Endothelial cell of umbilical vein (primary cell): ENCODE measurements at regions not wholly inside any gene's neighbourhood (a gene's known extent, or its start where the extent isn't known, plus 50 kb on each side); places are given as distances from the start of the nearest gene placed in this dataset.

Experiments used
- BruUV-seq: library from RNA; stranded (reverse); fragments of 400-500 nt; replicated peaks from 2 replicates; lab custom pipeline; 2021; lab: Mats Ljungman, UMichigan
- CTCF ChIA-PET: fragments of 300-600, 350-600 bp; sonication (Branson Sonifier 250); formaldehyde crosslinking; loops from one replicate; lab custom pipeline; 2021; ENCODE audit warnings: antibody characterized with exemption, inconsistent platforms; lab: Charles Lee
- POLR2A ChIA-PET: fragments of 300-600, 350-600 bp; sonication (Branson Sonifier 250); formaldehyde crosslinking; loops from one replicate; lab custom pipeline; 2021; ENCODE audit warnings: antibody characterized with exemption, inconsistent platforms; lab: Charles Lee
- DNase-seq: peaks from one replicate; pipeline ENCODE4 v3.0.0-alpha.2; 2011; ENCODE audit warnings: low read depth, low spot score
- FAIRE-seq: peaks from 2 replicates; lab custom pipeline; 2011; peaks lifted over from hg19 to GRCh38; lab: Jason Lieb, UNC
- H2AFZ ChIP-seq: 2 replicates; pipeline ENCODE4 v1.6.0; 2012; ENCODE audit warnings: low read depth, low read length, control low read depth, inconsistent platforms
- H3K27ac ChIP-seq: 2 replicates; pipeline ENCODE4 v1.5.1; 2011; ENCODE audit warnings: low read depth, mild to moderate bottlenecking, control low read depth, low read length, moderate library complexity; ENCODE audit not compliant: insufficient read depth
- H3K27me3 ChIP-seq, 2 experiments: 2 replicates each; pipeline versions ENCODE4 v1.6.0 to v1.6.1; 2011; ENCODE audit warnings: low read length in 2 of 2, mixed read lengths in 1 of 2; ENCODE audit not compliant: control insufficient read depth in 2 of 2, insufficient read depth in 2 of 2
- H3K36me3 ChIP-seq, 2 experiments: 2 replicates in 1 of 2; 3 replicates in 1 of 2; pipeline ENCODE4 v1.5.1; 2011; ENCODE audit warnings: low read length in 2 of 2, mild to moderate bottlenecking in 1 of 2, moderate library complexity in 1 of 2; ENCODE audit not compliant: control insufficient read depth in 2 of 2, insufficient read depth in 2 of 2; ENCODE audit errors: extremely low read depth in 1 of 2
- H3K4me1 ChIP-seq: 3 replicates; pipeline ENCODE4 v1.5.1; 2011; ENCODE audit warnings: mild to moderate bottlenecking, low read length; ENCODE audit not compliant: control insufficient read depth, insufficient read depth; ENCODE audit errors: extremely low read depth
- H3K4me2 ChIP-seq: 2 replicates; pipeline ENCODE4 v1.6.1; 2011; ENCODE audit warnings: low read length, control low read depth, mixed read lengths; ENCODE audit not compliant: insufficient read depth
- H3K4me3 ChIP-seq, 3 experiments: fragments of 200-600 bp in 1 of 3; sonication (generic), shearing (Covaris generic) in 1 of 3; replicated peaks in 1 of 3; 2 replicates each; pipeline ENCODE4 v1.5.1; 2011 to 2016; ENCODE audit warnings: control low read depth in 3 of 3, low read length in 3 of 3, mild to moderate bottlenecking in 2 of 3, inconsistent platforms in 1 of 3, low read depth in 1 of 3, moderate library complexity in 1 of 3; ENCODE audit not compliant: insufficient read depth in 1 of 3
- H3K79me2 ChIP-seq: 2 replicates; pipeline ENCODE4 v1.6.0; 2012; ENCODE audit warnings: low read length, inconsistent platforms; ENCODE audit not compliant: control insufficient read depth, insufficient read depth
- H3K9ac ChIP-seq: replicated peaks from 2 replicates; pipeline ENCODE3; 2011; ENCODE audit warnings: low read length, control low read depth; ENCODE audit not compliant: insufficient read depth; ENCODE audit errors: extremely low read depth
- H3K9me1 ChIP-seq: replicated peaks from 3 replicates; pipeline ENCODE4 v1.6.0; 2011; ENCODE audit warnings: mild to moderate bottlenecking, low read length; ENCODE audit not compliant: control insufficient read depth, insufficient read depth; ENCODE audit errors: extremely low read depth
- H3K9me3 ChIP-seq: replicated peaks from 2 replicates; pipeline ENCODE4 v1.5.1; 2012; ENCODE audit warnings: low read length, inconsistent platforms; ENCODE audit not compliant: control insufficient read depth, insufficient read depth
- H4K20me1 ChIP-seq: replicated peaks from 2 replicates; pipeline ENCODE3; 2011; ENCODE audit warnings: mild to moderate bottlenecking, low read length; ENCODE audit not compliant: control insufficient read depth, insufficient read depth; ENCODE audit errors: extremely low read depth
- CTCF ChIP-seq, 2 donors: IDR thresholded peaks; 1 replicate in 1 of 2; 2 replicates in 1 of 2; pipeline ENCODE4 v1.5.1; 2011; ENCODE audit warnings: low read length in 2 of 2, mild to moderate bottlenecking in 2 of 2, moderate library complexity in 2 of 2, control low read depth in 1 of 2, inconsistent platforms in 1 of 2, low read depth in 1 of 2; ENCODE audit not compliant: insufficient read depth in 1 of 2; ENCODE audit errors: extremely low read depth in 1 of 2
- EZH2 ChIP-seq: IDR thresholded peaks from 2 replicates; pipeline ENCODE4 v1.6.1; 2012; ENCODE audit warnings: borderline replicate concordance, low read depth, mild to moderate bottlenecking, moderate library complexity, low read length, inconsistent platforms; ENCODE audit not compliant: severe bottlenecking
- FOS ChIP-seq: IDR thresholded peaks from 2 replicates; pipeline ENCODE4 v1.6.1; 2011; ENCODE audit warnings: mild to moderate bottlenecking, low read length, moderate library complexity, borderline replicate concordance; ENCODE audit not compliant: insufficient read depth
- GATA2 ChIP-seq: IDR thresholded peaks from 2 replicates; pipeline ENCODE4 v1.7.0; 2011; ENCODE audit warnings: low read depth, mild to moderate bottlenecking, moderate library complexity, mixed read lengths, low read length; ENCODE audit not compliant: insufficient read length, insufficient read depth
- JUN ChIP-seq: IDR thresholded peaks from 2 replicates; pipeline ENCODE4 v1.6.1; 2011; ENCODE audit warnings: borderline replicate concordance, low read depth; ENCODE audit not compliant: insufficient read length, insufficient read depth
- MYC ChIP-seq: IDR thresholded peaks from one replicate; pipeline ENCODE4 v1.6.1; 2011; ENCODE audit warnings: mild to moderate bottlenecking, low read depth, low read length
- POLR2A ChIP-seq: IDR thresholded peaks from 2 replicates; pipeline ENCODE4 v1.6.1; 2012; ENCODE audit warnings: low read depth, mild to moderate bottlenecking, control low read depth, low read length
- POLR2AphosphoS5 ChIP-seq: IDR thresholded peaks from 2 replicates; pipeline ENCODE4 v1.6.1; 2012; ENCODE audit warnings: low read depth, mild to moderate bottlenecking, control low read depth, low read length, moderate library complexity; ENCODE audit not compliant: insufficient read depth
- dilution Hi-C: fragments of 300-500 bp; cut with MboI; formaldehyde crosslinking; loops from one replicate; pipeline ENCODE4 v1.15.0; 2019; ENCODE audit warnings: low sequenced_read_pairs; ENCODE audit not compliant: extremely low pct_ligation_motif_present
- intact Hi-C: fragments of 100-400 bp; cut with micrococcal nuclease; formaldehyde crosslinking; loops from one replicate; pipeline ENCODE4 v1.10.0; 2022
- TF ChIP-seq, protein P1 (sequence below): IDR thresholded peaks from 2 replicates; pipeline ENCODE4 v1.6.1; 2011; ENCODE audit not compliant: insufficient read depth, insufficient read length

DNA sequence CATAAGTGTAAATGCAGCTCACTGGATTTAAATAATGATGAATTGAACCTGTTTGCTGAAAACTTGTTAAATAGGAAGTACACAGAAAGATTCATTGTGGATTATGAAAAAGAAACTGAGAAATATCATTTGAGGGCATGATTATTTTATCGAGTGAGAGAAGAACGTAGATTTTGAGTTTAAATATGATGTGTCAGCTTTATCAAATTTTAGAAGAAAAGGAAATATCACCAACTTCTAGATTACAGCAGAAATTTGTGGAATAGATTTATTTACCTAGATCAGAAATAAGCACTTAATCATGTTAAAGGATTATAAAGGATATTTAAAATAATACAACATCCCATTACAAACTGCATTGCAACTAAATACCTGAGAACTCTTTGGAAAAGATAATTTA is 315.5 kb downstream of the ZPLD1 start:
- no peak for DNase-seq
- POLR2A ChIA-PET, result no interaction called here
- H3K4me3 ChIP-seq, result no peak overlapping the region
- FAIRE-seq, result no peak
- no peak overlapping the region for H3K9ac ChIP-seq
- H3K27ac ChIP-seq, result no peak overlapping the region
- H3K27me3 ChIP-seq, result no peaks in the 10 kb centered on the region
- no peak overlapping the region for H2AFZ ChIP-seq
- CTCF ChIA-PET, result no interaction called here
- H3K4me2 ChIP-seq, result no peak overlapping the region
- dilution Hi-C loops, result no loop called here
- no peaks in the 10 kb centered on the region for H3K79me2 ChIP-seq
- H3K9me1 ChIP-seq, result no peaks in the 10 kb centered on the region
- no peaks in the 10 kb centered on the region for H3K36me3 ChIP-seq
- no peaks in the 10 kb centered on the region for H3K4me1 ChIP-seq
- no peaks in the 10 kb centered on the region for H4K20me1 ChIP-seq
- no TSS peak for BruUV-seq
- no peaks in the 10 kb centered on the region for H3K9me3 ChIP-seq
- TF ChIP-seq GATA2 (no peak), POLR2A (no peak), MYC (no peak), POLR2AphosphoS5 (no peak), FOS (no peak), CTCF (IDR thresholded peaks at IDR 0.05; ENCODE audit: extremely low read depth in 1 of 2, insufficient read depth in 1 of 2, low read depth in 1 of 2, low read length in 2 of 2) (no peak), EZH2 (no peak), JUN (no peak)
- TF ChIP-seq, protein P1, sequence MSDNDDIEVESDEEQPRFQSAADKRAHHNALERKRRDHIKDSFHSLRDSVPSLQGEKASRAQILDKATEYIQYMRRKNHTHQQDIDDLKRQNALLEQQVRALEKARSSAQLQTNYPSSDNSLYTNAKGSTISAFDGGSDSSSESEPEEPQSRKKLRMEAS, result no peak
- intact Hi-C loops, result no loop called here
